Suppressor macrophage treated with lipopolysaccharide for 1 hour (primary cell): ENCODE measurements at regions not wholly inside any gene's neighbourhood (a gene's known extent, or its start where the extent isn't known, plus 50 kb on each side); places are given as distances from the start of the nearest gene placed in this dataset.

Experiments
- DNase-seq, 3 donors: peaks; one replicate each; pipeline ENCODE4 v3.0.0-alpha.2; 2020 to 2022

DNA sequence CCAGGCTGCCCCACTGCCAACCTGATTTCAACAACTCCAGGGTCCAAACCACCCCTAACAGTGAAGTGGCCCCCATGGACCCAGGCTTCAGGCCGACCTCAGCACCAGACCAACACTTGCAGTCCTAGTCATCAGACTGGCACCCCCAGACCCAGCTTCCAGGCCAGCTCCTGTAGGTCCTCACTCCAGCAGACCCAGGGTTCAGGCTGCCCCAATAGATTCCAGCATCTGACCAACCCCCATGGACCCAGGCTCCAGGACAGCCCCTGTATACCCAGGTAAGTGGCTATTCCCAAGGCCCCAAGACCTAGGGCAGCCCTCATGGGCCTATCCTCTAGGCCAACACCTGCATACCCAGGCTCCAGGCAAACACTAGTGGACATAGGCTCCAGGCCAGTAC, 193.8 kb upstream of the OBI1 start:
- DNase-seq: no peak

GRCh38 chr13:78845656-78846365, 186.9 kb upstream of the OBI1 start:
- DNase-seq: peak; percentile 46 to 69 (median 69)

GRCh38 chr13:78844106-78844505, 185.2 kb upstream of the OBI1 start:
- no peak for DNase-seq

GRCh38 chr13:78841358-78841963, 182.5 kb upstream of the OBI1 start:
- no peak for DNase-seq

GRCh38 chr13:78836238-78836784, 177.4 kb upstream of the OBI1 start:
- DNase-seq: no peak

GRCh38 chr13:78832461-78832860, 173.5 kb upstream of the OBI1 start:
- DNase-seq: no peak

- no peak for DNase-seq
Observed at GRCh38 chr13:78830508-78830907, 171.6 kb upstream of the OBI1 start.

DNA sequence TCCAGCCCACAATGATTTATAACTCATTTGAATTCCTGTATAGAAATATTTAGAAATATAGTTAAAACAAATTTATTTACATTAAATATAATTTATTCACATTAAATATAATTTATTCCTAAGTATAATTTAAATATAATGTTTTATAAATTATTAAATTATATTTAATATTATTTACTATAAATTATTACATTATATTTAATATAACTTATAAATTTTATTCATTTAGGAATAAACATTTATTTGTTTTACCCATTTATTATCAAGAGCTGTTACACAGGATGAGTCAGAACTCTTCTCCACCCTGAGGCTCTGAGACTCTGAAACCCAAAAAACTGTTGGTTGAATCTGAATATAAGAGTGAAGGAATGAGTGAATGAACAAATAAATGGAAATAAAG, 170.9 kb upstream of the OBI1 start:
- DNase-seq: no peak

- DNase-seq: no peak
Observed at GRCh38 chr13:78827471-78827870, 168.5 kb upstream of the OBI1 start.

DNA sequence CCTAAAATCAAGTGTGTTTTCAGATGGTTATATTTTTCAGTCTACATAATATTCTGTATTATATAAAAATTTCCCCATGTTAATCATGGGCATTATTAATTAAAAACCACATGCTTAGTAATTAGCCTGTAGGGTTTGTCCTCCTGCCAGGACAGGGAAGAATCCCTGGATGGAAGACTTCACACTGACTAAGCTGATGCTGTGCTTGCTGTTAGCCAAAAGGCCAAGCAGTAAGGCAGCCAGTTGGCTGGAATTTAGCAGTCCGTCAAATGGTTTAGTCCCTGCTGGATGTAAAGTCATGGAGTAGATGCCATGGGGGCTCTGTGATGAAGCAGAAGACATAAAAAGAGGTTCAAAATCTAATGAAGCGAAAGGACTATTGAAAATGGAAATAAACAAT, 168.0 kb upstream of the OBI1 start:
- DNase-seq: no peak

- no peak for DNase-seq
Observed at GRCh38 chr13:78826312-78826711, 167.4 kb upstream of the OBI1 start.

GRCh38 chr13:78820541-78820940, 161.6 kb upstream of the OBI1 start:
- no peak for DNase-seq

DNA sequence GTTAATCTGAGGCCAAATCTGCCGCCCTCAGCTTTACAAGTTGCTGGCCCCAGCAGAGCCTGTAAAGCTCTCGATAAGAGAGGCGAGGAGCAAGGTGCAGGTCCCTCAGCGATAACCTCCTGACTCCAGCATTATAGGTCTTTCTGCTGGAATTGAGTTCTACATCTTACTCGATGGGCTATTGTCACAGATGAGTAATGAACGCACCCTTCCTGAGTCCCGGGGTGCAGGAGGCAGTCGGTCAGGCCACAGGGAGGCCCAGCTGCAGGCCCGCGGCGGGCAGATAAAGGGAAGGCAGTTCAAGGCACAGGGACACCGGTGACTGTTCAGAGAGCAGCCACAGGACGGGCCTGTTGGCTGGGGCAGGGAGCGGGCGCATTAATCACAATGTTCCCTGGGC, 157.6 kb upstream of the OBI1 start:
- no peak for DNase-seq

DNA sequence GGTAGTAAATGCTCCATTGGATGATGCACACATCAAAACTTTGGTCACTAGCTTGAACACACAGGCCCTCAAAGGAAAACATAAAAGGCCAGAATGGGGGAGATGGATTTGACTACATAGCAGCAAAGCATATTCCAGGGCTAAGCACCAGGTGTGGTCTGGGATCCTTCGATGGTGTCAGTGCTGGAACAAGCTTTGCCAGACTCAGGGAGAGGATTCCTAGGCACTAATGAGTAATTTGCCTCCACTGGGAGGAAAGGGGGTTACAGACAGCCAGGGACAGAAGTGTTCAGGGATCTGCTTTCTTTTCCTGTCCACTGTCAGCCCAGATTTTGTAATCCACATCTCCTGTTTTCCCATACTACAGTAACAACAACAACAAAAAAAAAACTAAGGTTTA, 157.2 kb upstream of the OBI1 start:
- DNase-seq: no peak

- DNase-seq: peak in 1 of 3 donors; percentile 21
Observed at GRCh38 chr13:78806457-78806856, 147.5 kb upstream of the OBI1 start.

GRCh38 chr13:78802912-78803311, 144.0 kb upstream of the OBI1 start:
- no peak for DNase-seq

DNA sequence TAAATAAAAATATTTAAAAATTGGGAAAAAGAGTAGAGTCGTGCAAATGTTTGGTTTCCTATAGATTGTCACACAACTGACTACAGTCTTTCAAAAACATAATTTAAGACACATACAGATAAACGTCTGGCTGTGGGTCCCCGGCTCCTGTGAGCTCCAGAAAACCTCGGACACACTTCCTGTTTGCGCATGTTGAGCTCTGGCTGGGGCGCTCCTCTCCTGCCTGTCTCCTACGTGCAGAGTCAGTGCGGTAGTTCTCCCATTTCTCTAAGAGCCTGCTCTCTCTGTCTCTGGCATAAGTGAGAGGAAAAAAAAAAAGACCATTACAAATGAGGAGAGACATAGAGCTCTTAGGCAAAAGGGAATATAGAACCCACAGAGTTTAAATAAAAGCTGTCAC, 128.2 kb upstream of the OBI1 start:
- DNase-seq: peak in 2 of 3 donors; percentile 12 to 35

DNA sequence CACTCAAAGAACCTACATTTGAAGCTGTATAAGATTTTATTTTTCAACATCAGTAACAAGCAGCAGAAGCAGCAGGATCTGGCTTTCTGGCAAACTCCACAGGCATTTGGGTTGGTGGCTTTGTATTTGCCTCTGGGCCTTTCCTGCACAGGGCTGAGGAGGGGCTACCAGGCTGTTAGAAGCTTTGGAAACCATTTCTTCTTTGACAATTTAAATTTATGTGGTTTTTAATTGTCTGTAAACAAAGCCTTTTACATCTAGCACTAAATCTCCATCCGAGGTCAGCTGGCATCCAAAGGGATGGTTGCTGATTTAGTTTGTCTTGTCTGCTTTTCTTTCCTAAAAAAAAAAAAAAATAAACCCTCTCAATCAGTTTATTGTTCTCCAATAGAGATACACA, 127.5 kb upstream of the OBI1 start:
- DNase-seq: no peak

- DNase-seq: no peak
Observed at GRCh38 chr13:78785764-78786163, 126.8 kb upstream of the OBI1 start.

DNA sequence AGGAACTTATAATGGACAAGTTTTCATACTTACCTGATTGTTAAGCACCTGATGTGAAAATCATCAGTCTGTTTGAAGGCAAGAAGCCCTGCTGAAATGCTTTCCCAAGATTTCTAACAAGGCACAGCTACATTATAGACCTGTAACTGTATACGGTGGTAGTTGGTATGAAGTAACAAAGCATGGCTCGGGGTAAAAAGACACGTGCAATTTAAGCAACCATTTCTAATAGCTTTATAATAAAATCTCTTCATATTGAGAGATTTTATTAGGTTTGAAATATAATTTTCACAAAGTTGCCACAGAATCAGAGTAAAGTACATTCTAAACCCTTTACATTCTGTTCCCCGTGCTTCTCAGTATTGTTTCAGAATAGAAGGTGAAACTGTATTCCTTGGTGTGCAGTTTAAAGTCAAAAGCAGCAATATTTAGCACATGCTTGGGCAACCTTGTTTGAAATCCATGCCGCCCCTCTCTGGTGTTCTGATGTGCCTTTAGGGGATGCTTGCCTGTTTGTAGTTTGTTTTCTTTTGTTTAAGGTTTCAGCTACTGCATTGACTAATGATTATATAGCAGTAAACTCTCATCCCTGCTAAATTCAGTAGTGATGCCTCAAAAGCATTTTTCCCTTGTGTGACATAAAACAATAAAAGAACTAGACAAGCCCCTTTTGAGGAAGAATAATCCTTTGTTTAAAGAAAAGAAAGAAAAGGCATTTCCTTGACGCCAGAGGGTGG, 125.2 kb upstream of the OBI1 start:
- no peak for DNase-seq

- no peak for DNase-seq
Observed at GRCh38 chr13:78780708-78781107, 121.8 kb upstream of the OBI1 start.

- no peak for DNase-seq
Observed at GRCh38 chr13:78779608-78780007, 120.7 kb upstream of the OBI1 start.

DNA sequence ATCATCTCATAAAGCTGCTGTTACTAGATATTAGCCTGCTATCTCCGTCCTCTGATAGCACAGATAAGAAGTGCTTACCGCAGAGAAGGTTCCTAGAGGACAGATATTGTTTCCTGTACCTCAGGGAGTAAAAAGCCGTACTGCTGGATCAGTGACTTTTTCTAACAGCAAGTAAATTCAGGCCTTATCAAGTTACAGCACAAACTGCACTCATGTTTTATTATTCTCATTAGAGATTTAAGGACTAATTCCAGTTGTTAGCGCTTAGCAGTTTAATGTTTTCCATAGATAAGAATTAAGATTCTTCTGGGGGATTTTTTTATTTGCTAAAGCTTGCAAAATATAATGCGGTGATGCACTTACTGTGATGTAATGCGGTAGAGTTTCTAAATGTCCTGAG, 119.0 kb upstream of the OBI1 start:
- DNase-seq: no peak

- DNase-seq: no peak
Observed at GRCh38 chr13:78777396-78777795, 118.4 kb upstream of the OBI1 start.
